GM18507 (cell line): ENCODE measurements at regions not wholly inside any gene's neighbourhood (a gene's known extent, or its start where the extent isn't known, plus 50 kb on each side); places are given as distances from the start of the nearest gene placed in this dataset.

Source experiments
- DNase-seq: peaks from one replicate; pipeline ENCODE4 v3.0.0; 2011; ENCODE audit warnings: low read depth; ENCODE audit not compliant: insufficient read length; ENCODE audit errors: extremely low spot score
- FAIRE-seq: peaks from 2 replicates; lab custom pipeline; 2011; peaks lifted over from hg19 to GRCh38; lab: Jason Lieb, UNC

DNA sequence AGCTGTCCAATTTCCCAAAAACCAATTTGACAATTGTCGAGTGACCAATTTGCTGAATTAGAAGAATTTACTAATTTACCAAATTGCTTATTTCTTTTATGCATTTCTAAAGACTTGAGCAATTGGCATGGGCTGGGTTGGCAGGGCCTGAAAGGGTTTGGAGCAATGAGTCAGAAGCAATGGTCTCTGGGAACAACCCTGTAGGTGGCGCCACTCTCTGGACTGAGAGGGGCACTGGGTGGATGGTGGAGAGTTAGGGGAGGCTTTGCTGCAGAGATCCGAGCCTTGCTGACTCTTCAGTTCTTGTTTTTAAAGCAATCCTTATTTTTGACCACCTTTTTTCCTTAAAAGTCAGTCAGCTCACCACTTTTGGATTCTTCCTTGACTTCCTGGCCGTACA lies 71.5 kb upstream of the RPS23 start:
- FAIRE-seq: no peak
- DNase-seq: no peak

DNA sequence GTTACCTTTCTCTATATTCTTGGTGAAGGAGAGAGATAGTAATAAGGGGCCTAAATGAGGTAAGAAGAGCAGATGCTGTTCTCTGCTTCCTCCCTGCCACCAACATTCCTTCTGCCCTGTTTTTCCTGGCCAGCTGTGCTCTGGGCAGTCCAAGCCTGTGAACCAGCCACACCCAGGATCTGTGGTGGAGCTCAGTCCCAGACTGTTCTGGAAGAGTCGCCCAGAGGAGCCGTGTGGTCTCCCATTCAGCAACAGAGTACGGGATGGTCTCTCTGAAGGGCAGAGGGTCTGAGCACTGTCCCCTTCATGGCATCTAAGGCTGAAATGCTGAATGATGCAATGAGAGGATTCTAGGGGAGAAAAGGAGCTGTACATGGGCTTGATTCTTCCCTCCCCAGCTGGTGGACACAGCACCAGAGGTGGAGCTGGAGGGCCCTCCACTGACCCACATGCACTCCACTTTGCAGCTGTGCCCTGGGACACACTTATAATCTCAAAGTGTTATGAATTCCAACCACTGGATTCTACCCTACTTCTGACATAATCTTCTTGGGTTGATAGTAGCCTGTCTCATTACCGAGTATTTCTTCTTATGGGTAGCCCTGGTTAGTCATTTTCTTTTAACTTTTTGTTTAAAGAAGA lies 70.8 kb upstream of the RPS23 start:
- FAIRE-seq (no peak), DNase-seq (no peak)

- FAIRE-seq (no peak), DNase-seq (no peak)
Observed at GRCh38 chr5:82347201-82347865, 69.2 kb upstream of the RPS23 start.

DNA sequence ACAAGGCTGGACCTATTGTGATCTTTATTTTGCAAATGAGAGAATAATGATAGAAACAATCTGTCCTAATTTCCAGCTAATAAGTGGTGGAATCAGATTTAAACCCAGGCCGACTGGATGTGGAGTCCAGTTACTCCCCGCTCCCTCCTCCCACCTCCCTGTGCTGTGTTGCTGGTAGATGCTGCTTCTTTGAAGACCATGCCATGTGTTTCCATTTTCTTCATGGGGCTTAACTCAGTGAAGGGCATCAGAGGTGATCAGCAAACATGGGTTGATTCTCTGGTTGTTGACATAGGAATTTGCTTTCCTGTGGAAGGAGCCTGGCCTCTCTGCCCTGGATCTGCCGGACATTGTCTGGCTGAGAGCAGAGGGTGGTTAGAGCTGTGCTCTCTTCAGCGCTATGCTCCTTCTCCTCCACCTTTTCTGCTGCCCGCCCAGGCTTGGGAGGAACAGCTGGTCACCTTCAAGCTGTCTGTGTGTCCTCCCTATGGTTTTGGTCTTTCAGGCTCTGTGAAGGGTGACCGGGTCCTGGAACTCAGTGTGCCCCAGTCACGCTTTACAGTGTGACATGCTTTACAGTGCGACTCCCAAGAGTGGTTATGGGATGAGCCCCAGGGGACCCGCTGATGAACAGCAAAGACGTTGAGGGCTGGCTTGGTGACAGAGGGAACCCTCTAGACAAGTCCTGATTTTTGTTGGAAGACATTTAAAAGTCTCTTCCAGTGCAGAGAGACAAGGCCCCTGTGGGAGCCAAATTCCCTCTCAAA lies 68.4 kb upstream of the RPS23 start:
- FAIRE-seq: no peak
- DNase-seq: no peak

DNA sequence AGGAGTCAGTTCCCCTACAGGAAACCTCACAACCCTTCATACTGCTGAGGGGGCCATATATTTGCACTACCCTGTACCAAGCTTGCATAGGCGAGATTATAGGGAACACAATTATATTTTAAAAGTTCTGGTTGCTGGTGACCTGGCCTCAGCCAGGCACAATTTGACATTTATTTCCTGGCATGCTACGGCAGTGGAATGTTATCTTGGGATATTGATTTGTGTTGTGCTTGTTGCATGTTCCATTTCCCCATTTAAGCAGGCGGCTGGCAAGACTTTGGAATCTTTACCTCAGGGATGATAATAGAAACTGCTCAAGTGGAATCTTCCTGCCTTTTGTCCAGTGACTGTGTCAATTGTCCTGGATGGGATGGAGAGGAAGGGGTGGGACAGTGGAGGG lies 67.0 kb upstream of the RPS23 start:
- DNase-seq (no peak), FAIRE-seq (no peak)

DNA sequence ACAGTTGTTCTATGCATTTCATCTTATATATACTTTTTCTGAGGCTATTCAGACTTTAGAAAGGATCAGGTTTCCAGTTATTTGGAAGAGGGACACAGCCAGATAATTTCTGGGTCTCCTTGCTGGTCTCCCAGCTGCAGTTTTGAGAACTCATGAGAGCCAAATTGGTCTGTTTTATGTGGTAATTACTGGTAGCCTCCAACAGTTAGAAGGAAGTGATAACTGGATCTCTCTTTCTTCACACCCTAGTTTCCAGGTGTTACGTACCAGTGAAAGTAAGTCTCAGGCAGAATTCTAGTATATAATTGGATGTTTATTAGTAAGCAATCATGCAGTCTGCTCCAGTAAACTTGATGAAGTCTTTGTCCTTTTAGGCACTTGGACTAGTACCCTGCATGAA lies 63.2 kb upstream of the RPS23 start:
- DNase-seq: no peak

DNA sequence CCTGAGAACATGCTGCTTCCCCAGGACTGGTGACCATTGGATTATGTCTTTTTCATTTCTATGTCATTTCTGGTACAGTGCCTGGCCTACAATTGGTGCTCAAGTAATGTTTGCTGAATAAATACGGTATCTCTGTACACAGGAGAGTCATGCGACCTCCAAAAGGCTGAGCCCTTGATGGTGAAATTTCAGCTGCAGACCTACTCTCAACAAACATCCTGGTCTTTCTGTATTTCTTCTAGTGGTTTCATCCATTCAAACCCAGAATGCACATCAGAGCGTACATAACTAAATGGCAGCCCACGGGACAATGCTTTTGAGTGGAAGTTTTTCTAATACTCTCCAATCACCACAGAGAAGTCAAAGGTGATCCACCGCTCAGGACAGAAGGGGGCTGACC lies 62.6 kb upstream of the RPS23 start:
- DNase-seq: no peak
- no peak for FAIRE-seq

More for the DNA sequence above, 63.2 kb upstream of the RPS23 start:
- no peak for FAIRE-seq

- FAIRE-seq: no peak
- DNase-seq: no peak
Observed at GRCh38 chr5:82339792-82340191, 61.6 kb upstream of the RPS23 start.

GRCh38 chr5:82338771-82339373 lies 60.7 kb upstream of the RPS23 start:
- no peak for DNase-seq
- no peak for FAIRE-seq

GRCh38 chr5:82336959-82337351 lies 58.8 kb upstream of the RPS23 start:
- DNase-seq: no peak
- FAIRE-seq: no peak

GRCh38 chr5:82336226-82336958 lies 58.2 kb upstream of the RPS23 start:
- DNase-seq: no peak

DNA sequence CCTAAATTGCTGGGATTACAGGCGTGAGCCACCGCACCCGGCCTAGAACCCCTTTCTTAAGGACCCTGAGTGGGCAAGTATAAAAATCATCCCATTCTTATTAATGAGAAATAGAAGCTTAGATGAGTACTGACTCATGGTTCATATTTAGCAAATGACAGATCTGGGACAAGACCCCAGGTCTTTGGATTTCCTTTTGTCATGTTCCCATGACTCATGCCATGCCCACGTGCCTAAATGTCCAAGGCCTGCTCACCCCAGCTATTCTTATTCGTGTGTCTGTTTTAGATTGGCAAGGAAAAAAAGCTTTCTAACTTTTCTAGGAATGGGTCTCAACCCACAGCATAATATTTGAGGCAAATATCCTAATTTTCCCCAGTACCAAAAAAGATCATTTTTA lies 57.7 kb upstream of the RPS23 start:
- FAIRE-seq: no peak
- DNase-seq: no peak

More at GRCh38 chr5:82336226-82336958, 58.2 kb upstream of the RPS23 start:
- FAIRE-seq: no peak

DNA sequence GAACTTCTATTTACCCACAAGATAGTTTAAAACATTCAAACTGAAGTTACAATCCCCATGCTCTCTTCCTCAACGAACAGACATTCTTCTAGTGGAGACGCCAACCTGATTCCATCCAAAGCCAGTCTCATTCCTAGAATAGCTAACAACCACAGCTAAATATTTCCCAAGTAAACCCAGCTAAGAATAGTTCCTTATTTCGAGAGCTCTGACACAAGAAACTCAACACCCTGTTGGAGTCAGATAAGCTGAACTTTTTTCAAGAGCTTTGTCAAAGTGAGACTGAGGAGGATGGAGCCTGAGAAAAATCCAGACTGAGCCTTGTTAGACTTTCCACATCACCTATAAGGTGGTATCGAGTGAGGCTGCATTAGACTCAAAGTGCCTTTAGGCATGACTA lies 56.7 kb upstream of the RPS23 start:
- no peak for FAIRE-seq
- no peak for DNase-seq

- DNase-seq: no peak
Observed at GRCh38 chr5:82334085-82334692, 56.0 kb upstream of the RPS23 start.

GRCh38 chr5:82332886-82333615 lies 54.9 kb upstream of the RPS23 start:
- FAIRE-seq: no peak

More at GRCh38 chr5:82334085-82334692, 56.0 kb upstream of the RPS23 start:
- no peak for FAIRE-seq

DNA sequence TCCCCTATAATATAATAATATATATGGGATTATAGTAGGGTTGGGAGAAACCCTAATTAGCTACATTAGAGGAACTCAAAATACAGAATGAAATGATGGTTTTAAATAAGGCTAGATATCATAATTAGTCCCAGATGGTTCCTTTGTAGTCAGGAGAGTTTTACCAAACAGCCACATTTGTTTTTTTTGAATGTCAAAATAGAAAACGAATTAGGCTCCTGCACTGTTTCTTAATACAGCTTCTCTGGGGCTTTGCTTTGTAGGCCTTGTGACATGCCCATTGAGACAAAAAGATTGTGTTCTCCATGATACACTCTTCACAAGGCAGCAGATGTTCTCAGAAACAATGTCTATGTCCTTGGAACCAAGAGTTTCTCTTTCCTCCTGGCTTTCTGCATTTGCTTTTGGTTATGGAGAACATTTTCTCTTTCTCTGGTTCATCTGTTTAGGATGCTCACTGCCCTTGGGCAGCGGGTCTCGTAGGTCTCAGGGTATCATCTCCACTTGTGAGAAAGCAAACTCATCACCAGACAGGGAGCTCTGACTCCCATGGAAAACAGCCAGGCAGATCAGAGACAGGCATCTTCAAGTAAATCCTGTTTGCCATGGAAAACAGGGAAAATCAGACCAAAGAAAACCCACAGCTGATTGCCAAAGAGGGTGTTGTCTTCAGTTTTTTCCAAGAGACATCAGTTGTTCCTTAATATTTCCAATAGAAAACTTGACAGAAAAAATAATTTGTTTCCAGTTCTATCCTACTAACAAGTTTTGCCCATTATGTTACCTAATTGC lies 54.1 kb upstream of the RPS23 start:
- FAIRE-seq: no peak

More at GRCh38 chr5:82332886-82333615, 54.9 kb upstream of the RPS23 start:
- DNase-seq: no peak

DNA sequence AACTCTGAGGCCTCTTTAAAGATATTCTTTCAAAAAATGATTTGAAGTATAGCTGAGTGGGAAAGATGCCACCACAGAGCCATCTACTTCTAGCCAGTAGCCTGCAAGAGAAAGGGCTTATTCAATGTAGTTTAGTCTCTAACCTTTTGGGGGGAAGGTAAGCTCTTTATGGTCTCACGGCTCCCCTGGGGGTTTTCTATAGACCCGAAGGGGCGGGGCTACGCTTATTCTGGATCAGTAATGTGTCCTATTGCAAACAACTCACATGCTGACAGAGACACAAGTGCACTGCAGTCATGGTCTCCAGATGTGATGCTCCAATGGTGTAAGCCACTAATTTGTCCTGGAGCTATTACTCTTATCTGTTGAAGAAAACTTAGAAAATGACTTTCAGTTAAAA lies 53.4 kb upstream of the RPS23 start:
- DNase-seq (no peak), FAIRE-seq (no peak)

More for the DNA sequence above, 54.1 kb upstream of the RPS23 start:
- no peak for DNase-seq
